ENCODE measurements at regions not wholly inside any gene's neighbourhood (a gene's known extent, or its start where the extent isn't known, plus 50 kb on each side); places are given as distances from the start of the nearest gene placed in this dataset.

DNA sequence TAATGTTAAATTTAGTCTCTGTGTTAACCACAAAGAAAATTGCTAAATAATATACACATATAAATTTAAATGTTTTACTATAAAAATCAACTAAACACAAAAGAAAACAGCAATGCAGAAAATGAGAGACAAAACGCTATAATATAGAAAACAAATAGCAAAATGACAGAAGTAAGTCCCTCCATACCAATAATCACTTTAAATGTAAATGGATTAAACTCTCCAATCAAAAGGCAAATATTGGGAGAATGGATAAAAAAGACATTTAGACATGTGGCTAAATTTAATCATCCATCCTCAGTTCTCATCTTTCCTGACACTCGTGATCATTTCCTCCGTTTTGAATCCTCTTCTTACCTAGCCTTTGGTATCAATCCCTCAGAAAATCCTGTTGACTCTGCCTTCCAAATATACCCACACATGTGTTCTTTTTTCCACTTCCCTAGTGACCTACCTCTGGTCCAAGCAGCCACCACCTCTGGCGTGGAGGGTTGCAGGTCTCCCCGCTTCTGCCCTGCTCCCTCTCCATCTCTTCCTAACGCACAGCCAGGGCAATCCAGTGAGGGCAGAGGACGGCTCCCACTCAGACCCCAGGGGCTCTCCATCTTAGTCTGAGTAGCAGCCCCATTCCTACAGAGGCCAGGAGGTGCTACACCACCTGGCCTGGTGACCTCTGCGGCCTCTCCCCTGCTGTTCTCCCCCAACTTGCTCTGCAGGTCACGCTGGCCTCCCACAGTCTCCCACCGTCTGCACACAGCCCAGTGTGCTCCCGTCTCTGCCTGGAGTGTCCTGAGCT, 149.2 kb downstream of the RNASET2 start:
- intact Hi-C loops (cut with DNase I): no loop called here
- Histone ChIP-seq H3K27me3 (no peaks in the 10 kb centered on the region), H3K4me3 (no peak overlapping the region), H3K4me1 (no peaks in the 10 kb centered on the region), H3K36me3 (no peaks in the 10 kb centered on the region), H3K9me3 (peaks cover 0 to 31% (median 24%) of the 10 kb centered on the region in 12 donors), H3K27ac (no peak overlapping the region)
- DNase-seq (no peak), ATAC-seq (no peak)
- TF ChIP-seq POLR2A (IDR thresholded peaks at IDR 0.05): no peak
- TF ChIP-seq, protein P1, sequence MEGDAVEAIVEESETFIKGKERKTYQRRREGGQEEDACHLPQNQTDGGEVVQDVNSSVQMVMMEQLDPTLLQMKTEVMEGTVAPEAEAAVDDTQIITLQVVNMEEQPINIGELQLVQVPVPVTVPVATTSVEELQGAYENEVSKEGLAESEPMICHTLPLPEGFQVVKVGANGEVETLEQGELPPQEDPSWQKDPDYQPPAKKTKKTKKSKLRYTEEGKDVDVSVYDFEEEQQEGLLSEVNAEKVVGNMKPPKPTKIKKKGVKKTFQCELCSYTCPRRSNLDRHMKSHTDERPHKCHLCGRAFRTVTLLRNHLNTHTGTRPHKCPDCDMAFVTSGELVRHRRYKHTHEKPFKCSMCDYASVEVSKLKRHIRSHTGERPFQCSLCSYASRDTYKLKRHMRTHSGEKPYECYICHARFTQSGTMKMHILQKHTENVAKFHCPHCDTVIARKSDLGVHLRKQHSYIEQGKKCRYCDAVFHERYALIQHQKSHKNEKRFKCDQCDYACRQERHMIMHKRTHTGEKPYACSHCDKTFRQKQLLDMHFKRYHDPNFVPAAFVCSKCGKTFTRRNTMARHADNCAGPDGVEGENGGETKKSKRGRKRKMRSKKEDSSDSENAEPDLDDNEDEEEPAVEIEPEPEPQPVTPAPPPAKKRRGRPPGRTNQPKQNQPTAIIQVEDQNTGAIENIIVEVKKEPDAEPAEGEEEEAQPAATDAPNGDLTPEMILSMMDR (IDR thresholded peaks at IDR 0.05): no peak
- 87 to 95% (median 91%) methylated on average over 11 of the region's 11 CpGs for WGBS, 4 donors

- H3K9me3 ChIP-seq: peaks cover 0 to 31% (median 24%) of the 10 kb centered on the region in 12 donors
- no peaks in the 10 kb centered on the region for H3K27me3 ChIP-seq
- no peak overlapping the region for H3K4me3 ChIP-seq
- ATAC-seq (no peak), DNase-seq (no peak)
- H3K27ac ChIP-seq: no peak overlapping the region
- no peak for TF ChIP-seq POLR2A (IDR thresholded peaks at IDR 0.05)
- TF ChIP-seq, protein P1 (IDR thresholded peaks at IDR 0.05): no peak
- intact Hi-C loops (cut with DNase I): no loop called here
- WGBS, 4 donors: 90 to 98% (median 93%) methylated on average over 1 of the region's 1 CpG
- H3K4me1 ChIP-seq: no peaks in the 10 kb centered on the region
- no peaks in the 10 kb centered on the region for H3K36me3 ChIP-seq
Measured at GRCh38 chr6:166806217-166806838, 150.0 kb downstream of the RNASET2 start.

DNA sequence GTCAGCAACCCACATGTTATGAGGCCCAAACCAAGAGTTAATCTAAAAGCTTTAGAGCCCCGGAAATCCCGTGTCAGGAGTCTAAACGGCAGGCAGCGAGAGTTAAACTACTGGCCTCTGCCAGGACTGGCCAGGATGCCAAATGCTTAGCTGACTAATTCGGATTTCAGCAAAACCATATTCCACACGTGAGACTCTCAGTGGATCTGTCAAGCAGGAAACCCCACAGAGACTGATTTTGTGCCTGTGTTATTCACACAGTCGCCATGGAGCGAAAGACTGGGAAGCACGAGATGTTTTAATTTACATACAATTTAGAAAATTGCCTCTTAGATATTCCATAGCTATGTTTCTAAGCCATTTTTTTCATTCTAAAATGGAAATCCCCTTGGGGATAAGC, 152.9 kb downstream of the RNASET2 start:
- Histone ChIP-seq H3K9me3 (peaks cover 0 to 31% (median 24%) of the 10 kb centered on the region in 12 donors), H3K4me1 (no peaks in the 10 kb centered on the region), H3K36me3 (no peaks in the 10 kb centered on the region), H3K27ac (no peak overlapping the region), H3K27me3 (no peaks in the 10 kb centered on the region), H3K4me3 (no peak overlapping the region)
- TF ChIP-seq POLR2A (IDR thresholded peaks at IDR 0.05): no peak
- TF ChIP-seq, protein P1 (IDR thresholded peaks at IDR 0.05): no peak
- ATAC-seq (no peak), DNase-seq (no peak)
- intact Hi-C loops (cut with DNase I): no loop called here
- WGBS, 4 donors: 59 to 68% (median 60%) methylated on average over 9 of the region's 9 CpGs

DNA sequence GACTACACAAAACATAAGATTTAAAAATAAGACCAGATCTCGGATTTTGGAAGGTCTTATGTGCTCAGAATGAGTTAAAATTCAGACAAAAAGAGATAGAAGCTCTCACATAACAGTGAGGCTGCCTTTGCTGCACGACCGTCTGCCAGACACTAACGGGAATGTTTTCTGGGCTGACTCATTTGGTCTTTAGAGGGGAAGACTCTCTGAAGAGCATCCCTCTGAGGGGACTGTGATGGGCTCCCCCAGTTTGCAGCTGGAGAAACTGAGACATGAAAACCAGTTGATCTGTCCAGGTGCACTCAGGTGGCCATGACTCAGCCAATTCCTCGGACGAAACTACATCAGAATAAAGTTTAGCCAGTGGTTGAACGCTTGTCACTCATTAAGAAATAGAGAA, 153.9 kb downstream of the RNASET2 start:
- TF ChIP-seq, protein P1 (IDR thresholded peaks at IDR 0.05): no peak
- no peak for TF ChIP-seq POLR2A (IDR thresholded peaks at IDR 0.05)

More for the DNA sequence above, 153.9 kb downstream of the RNASET2 start:
- ATAC-seq (no peak), DNase-seq (no peak)
- no peak overlapping the region for H3K27ac ChIP-seq
- H3K9me3 ChIP-seq: peaks cover 0 to 26% (median 22%) of the 10 kb centered on the region in 12 donors
- no peaks in the 10 kb centered on the region for H3K36me3 ChIP-seq
- H3K27me3 ChIP-seq: no peaks in the 10 kb centered on the region
- no peaks in the 10 kb centered on the region for H3K4me1 ChIP-seq
- no peak overlapping the region for H3K4me3 ChIP-seq
- WGBS, 4 donors: 78 to 83% (median 81%) methylated on average over 7 of the region's 7 CpGs
- intact Hi-C loops (cut with DNase I): no loop called here
